ENCODE measurements at regions not wholly inside any gene's neighbourhood (a gene's known extent, or its start where the extent isn't known, plus 50 kb on each side); places are given as distances from the start of the nearest gene placed in this dataset.
"Not testable (repeated sequence)": the region's sequence is repeated elsewhere in the genome, so short reads cannot be mapped to it uniquely, and the experiment has no call there.

GRCh38 chr18:41071826-41072225, 883.2 kb upstream of the PIK3C3 start:
- no peak for DNase-seq (ENCODE audit: low read depth in 3 of 3, low spot score in 1 of 3)

- DNase-seq (ENCODE audit: low read depth in 3 of 3, low spot score in 1 of 3) = no peak
Observed at GRCh38 chr18:41069167-41069566, 885.9 kb upstream of the PIK3C3 start.

GRCh38 chr18:41064916-41065315, 890.1 kb upstream of the PIK3C3 start:
- DNase-seq (ENCODE audit: low read depth in 3 of 3, low spot score in 1 of 3) = no peak

- DNase-seq (ENCODE audit: low read depth in 3 of 3, low spot score in 1 of 3) = no peak
Observed at GRCh38 chr18:41060967-41061366, 894.1 kb upstream of the PIK3C3 start.

GRCh38 chr18:41059126-41059415, 896.0 kb upstream of the PIK3C3 start:
- no peak for DNase-seq (ENCODE audit: low read depth in 3 of 3, low spot score in 1 of 3)

- DNase-seq (ENCODE audit: low read depth in 3 of 3, low spot score in 1 of 3) = no peak
Observed at GRCh38 chr18:41058351-41059125, 896.5 kb upstream of the PIK3C3 start.

- no peak for DNase-seq (ENCODE audit: low read depth in 3 of 3, low spot score in 1 of 3)
Observed at GRCh38 chr18:41052625-41053024, 902.4 kb upstream of the PIK3C3 start.

- DNase-seq (ENCODE audit: low read depth in 3 of 3, low spot score in 1 of 3) = not testable (repeated sequence)
Observed at GRCh38 chr18:41046250-41046649, 908.8 kb upstream of the PIK3C3 start.

- DNase-seq (ENCODE audit: low read depth in 3 of 3, low spot score in 1 of 3) = no peak
Observed at GRCh38 chr18:41043876-41044275, 911.2 kb upstream of the PIK3C3 start.

GRCh38 chr18:41042866-41043265, 912.2 kb upstream of the PIK3C3 start:
- DNase-seq (ENCODE audit: low read depth in 3 of 3, low spot score in 1 of 3) = no peak

- no peak for DNase-seq (ENCODE audit: low read depth in 3 of 3, low spot score in 1 of 3)
Observed at GRCh38 chr18:41038071-41038470, 917.0 kb upstream of the PIK3C3 start.

- no peak for DNase-seq (ENCODE audit: low read depth in 3 of 3, low spot score in 1 of 3)
Observed at GRCh38 chr18:41036346-41036745, 918.7 kb upstream of the PIK3C3 start.

- no peak for DNase-seq (ENCODE audit: low read depth in 3 of 3, low spot score in 1 of 3)
Observed at GRCh38 chr18:41034413-41034812, 920.6 kb upstream of the PIK3C3 start.

GRCh38 chr18:41025666-41026065, 929.4 kb upstream of the PIK3C3 start:
- DNase-seq (ENCODE audit: low read depth in 3 of 3, low spot score in 1 of 3) = no peak

- DNase-seq (ENCODE audit: low read depth in 3 of 3, low spot score in 1 of 3) = no peak
Observed at GRCh38 chr18:41024792-41025191, 930.2 kb upstream of the PIK3C3 start.

GRCh38 chr18:41022484-41022883, 932.5 kb upstream of the PIK3C3 start:
- DNase-seq (ENCODE audit: low read depth in 3 of 3, low spot score in 1 of 3) = no peak

- no peak for DNase-seq (ENCODE audit: low read depth in 3 of 3, low spot score in 1 of 3)
Observed at GRCh38 chr18:41021089-41021488, 933.9 kb upstream of the PIK3C3 start.

- no peak for DNase-seq (ENCODE audit: low read depth in 3 of 3, low spot score in 1 of 3)
Observed at GRCh38 chr18:41012194-41012593, 942.8 kb upstream of the PIK3C3 start.

GRCh38 chr18:41009926-41010325, 945.1 kb upstream of the PIK3C3 start:
- DNase-seq (ENCODE audit: low read depth in 3 of 3, low spot score in 1 of 3) = no peak

GRCh38 chr18:41004324-41004723, 950.7 kb upstream of the PIK3C3 start:
- DNase-seq (ENCODE audit: low read depth in 3 of 3, low spot score in 1 of 3) = no peak

- no peak for DNase-seq (ENCODE audit: low read depth in 3 of 3, low spot score in 1 of 3)
Observed at GRCh38 chr18:40995529-40995928, 959.5 kb upstream of the PIK3C3 start.

GRCh38 chr18:40993363-40993762, 961.7 kb upstream of the PIK3C3 start:
- DNase-seq (ENCODE audit: low read depth in 3 of 3, low spot score in 1 of 3) = no peak

- DNase-seq (ENCODE audit: low read depth in 3 of 3, low spot score in 1 of 3) = no peak
Observed at GRCh38 chr18:40987581-40987980, 967.5 kb upstream of the PIK3C3 start.

GRCh38 chr18:40985436-40985835, 969.6 kb upstream of the PIK3C3 start:
- DNase-seq (ENCODE audit: low read depth in 3 of 3, low spot score in 1 of 3) = no peak
